Fibroblast of peridontal ligament (primary cell): ENCODE measurements at regions not wholly inside any gene's neighbourhood (a gene's known extent, or its start where the extent isn't known, plus 50 kb on each side); places are given as distances from the start of the nearest gene placed in this dataset.
"Not testable (repeated sequence)": the region's sequence is repeated elsewhere in the genome, so short reads cannot be mapped to it uniquely, and the experiment has no call there.

Source experiments
- DNase-seq: peaks from one replicate; pipeline ENCODE4 v3.0.0-alpha.2; 2010; ENCODE audit errors: extremely low read depth

- no peak for DNase-seq
These were observed 176.1 kb upstream of the CDIN1 start for GRCh38 chr15:36403351-36403750.

GRCh38 chr15:36406366-36406765 is 173.1 kb upstream of the CDIN1 start:
- DNase-seq: no peak

GRCh38 chr15:36406911-36407310 is 172.5 kb upstream of the CDIN1 start:
- DNase-seq: no peak

GRCh38 chr15:36407647-36408046 is 171.8 kb upstream of the CDIN1 start:
- DNase-seq: peak; percentile 72

- no peak for DNase-seq
These were observed 169.6 kb upstream of the CDIN1 start for GRCh38 chr15:36409819-36410218.

- DNase-seq: peak; percentile 53
These were observed 164.8 kb upstream of the CDIN1 start for GRCh38 chr15:36414670-36415069.

- peak; percentile 66 for DNase-seq
These were observed 163.8 kb upstream of the CDIN1 start for GRCh38 chr15:36415643-36416042.

GRCh38 chr15:36422631-36423030 is 156.8 kb upstream of the CDIN1 start:
- no peak for DNase-seq

GRCh38 chr15:36426691-36427090 is 152.7 kb upstream of the CDIN1 start:
- no peak for DNase-seq

- peak; percentile 100 for DNase-seq
These were observed 151.2 kb upstream of the CDIN1 start for GRCh38 chr15:36428102-36428845.

- no peak for DNase-seq
These were observed 149.7 kb upstream of the CDIN1 start for GRCh38 chr15:36429707-36430106.

GRCh38 chr15:36430280-36430679 is 149.1 kb upstream of the CDIN1 start:
- no peak for DNase-seq

GRCh38 chr15:36430726-36431265 is 148.6 kb upstream of the CDIN1 start:
- DNase-seq: no peak

GRCh38 chr15:36432161-36432560 is 147.3 kb upstream of the CDIN1 start:
- DNase-seq: no peak

- DNase-seq: no peak
These were observed 145.2 kb upstream of the CDIN1 start for GRCh38 chr15:36434177-36434576.

- no peak for DNase-seq
These were observed 140.9 kb upstream of the CDIN1 start for GRCh38 chr15:36438499-36438898.

- no peak for DNase-seq
These were observed 132.1 kb upstream of the CDIN1 start for GRCh38 chr15:36447373-36447772.

- no peak for DNase-seq
These were observed 131.0 kb upstream of the CDIN1 start for GRCh38 chr15:36448418-36448817.

- DNase-seq: no peak
These were observed 130.3 kb upstream of the CDIN1 start for GRCh38 chr15:36449084-36449661.

- DNase-seq: no peak
These were observed 129.7 kb upstream of the CDIN1 start for GRCh38 chr15:36449662-36450145.

- not testable (repeated sequence) for DNase-seq
These were observed 125.2 kb upstream of the CDIN1 start for GRCh38 chr15:36454244-36454643.

GRCh38 chr15:36458411-36458810 is 121.0 kb upstream of the CDIN1 start:
- peak; percentile 61 for DNase-seq

- no peak for DNase-seq
These were observed 114.1 kb upstream of the CDIN1 start for GRCh38 chr15:36465304-36465703.
